Progenitor cell of endocrine pancreas (in vitro differentiated cells): ENCODE measurements at regions not wholly inside any gene's neighbourhood (a gene's known extent, or its start where the extent isn't known, plus 50 kb on each side); places are given as distances from the start of the nearest gene placed in this dataset.

Source experiments
- DNase-seq: peaks from one replicate; pipeline ENCODE4 v3.0.0; 2021; ENCODE audit warnings: low spot score; ENCODE audit not compliant: unreplicated experiment
- H3K27ac Mint-ChIP-seq: 2 replicates; pipeline ENCODE4 v1.8.0; 2021; ENCODE audit warnings: mild to moderate bottlenecking, moderate library complexity, mixed read lengths
- H3K27me3 Mint-ChIP-seq: 2 replicates; pipeline ENCODE4 v1.8.0; 2021; ENCODE audit warnings: mixed read lengths
- H3K36me3 Mint-ChIP-seq: 2 replicates; pipeline ENCODE4 v1.8.0; 2022; ENCODE audit warnings: mixed read lengths; ENCODE audit not compliant: insufficient read depth
- H3K4me1 Mint-ChIP-seq: 2 replicates; pipeline ENCODE4 v1.8.0; 2021; ENCODE audit warnings: low read depth, mixed read lengths
- H3K4me3 Mint-ChIP-seq: 2 replicates; pipeline ENCODE4 v1.8.0; 2021; ENCODE audit warnings: low read depth, mild to moderate bottlenecking, moderate library complexity, mixed read lengths
- H3K9me3 Mint-ChIP-seq: 2 replicates; pipeline ENCODE4 v1.8.0; 2021; ENCODE audit warnings: low read depth, mixed read lengths
- CTCF ChIP-seq: fragments of 200-600 bp; sonication (generic); IDR thresholded peaks from one replicate; pipeline ENCODE4 v1.5.0; 2021; ENCODE audit warnings: antibody characterized with exemption, mild to moderate bottlenecking; ENCODE audit not compliant: unreplicated experiment

- Mint-ChIP-seq H3K4me3 (no peak overlapping the region), H3K27ac (no peak overlapping the region), H3K9me3 (no peaks in the 10 kb centered on the region), H3K27me3 (no peaks in the 10 kb centered on the region), H3K36me3 (no peaks in the 10 kb centered on the region), H3K4me1 (no peaks in the 10 kb centered on the region)
- no peak for DNase-seq
- no peak for TF ChIP-seq CTCF
Measured at GRCh38 chr7:41608447-41608846, 94.4 kb downstream of the INHBA start.

- Mint-ChIP-seq H3K4me1 (no peaks in the 10 kb centered on the region), H3K27ac (no peak overlapping the region), H3K36me3 (no peaks in the 10 kb centered on the region), H3K4me3 (no peak overlapping the region), H3K27me3 (no peaks in the 10 kb centered on the region), H3K9me3 (no peaks in the 10 kb centered on the region)
- no peak for DNase-seq
- TF ChIP-seq CTCF: no peak
Measured at GRCh38 chr7:41603985-41604384, 98.9 kb downstream of the INHBA start.

GRCh38 chr7:41599760-41600159, 103.1 kb downstream of the INHBA start:
- H3K4me3 Mint-ChIP-seq: no peak overlapping the region
- no peaks in the 10 kb centered on the region for H3K27me3 Mint-ChIP-seq
- no peak for DNase-seq
- H3K4me1 Mint-ChIP-seq: no peaks in the 10 kb centered on the region
- TF ChIP-seq CTCF: peak; percentile 27
- peaks cover 17% of the 10 kb centered on the region for H3K9me3 Mint-ChIP-seq
- H3K27ac Mint-ChIP-seq: no peak overlapping the region
- no peaks in the 10 kb centered on the region for H3K36me3 Mint-ChIP-seq

- no peaks in the 10 kb centered on the region for H3K4me1 Mint-ChIP-seq
- peaks cover 15% of the 10 kb centered on the region for H3K9me3 Mint-ChIP-seq
- no peak overlapping the region for H3K4me3 Mint-ChIP-seq
- no peak overlapping the region for H3K27ac Mint-ChIP-seq
- no peak for DNase-seq
- H3K27me3 Mint-ChIP-seq: no peaks in the 10 kb centered on the region
- no peak for TF ChIP-seq CTCF
- H3K36me3 Mint-ChIP-seq: no peaks in the 10 kb centered on the region
Measured at GRCh38 chr7:41592794-41593193, 110.1 kb downstream of the INHBA start.

- H3K4me3 Mint-ChIP-seq: no peak overlapping the region
- no peaks in the 10 kb centered on the region for H3K36me3 Mint-ChIP-seq
- no peak for DNase-seq
- no peaks in the 10 kb centered on the region for H3K4me1 Mint-ChIP-seq
- no peak for TF ChIP-seq CTCF
- peaks cover 14% of the 10 kb centered on the region for H3K9me3 Mint-ChIP-seq
- H3K27ac Mint-ChIP-seq: no peak overlapping the region
- H3K27me3 Mint-ChIP-seq: no peaks in the 10 kb centered on the region
Measured at GRCh38 chr7:41592236-41592635, 110.7 kb downstream of the INHBA start.
